ENCODE measurements at regions not wholly inside any gene's neighbourhood (a gene's known extent, or its start where the extent isn't known, plus 50 kb on each side); places are given as distances from the start of the nearest gene placed in this dataset.

DNA sequence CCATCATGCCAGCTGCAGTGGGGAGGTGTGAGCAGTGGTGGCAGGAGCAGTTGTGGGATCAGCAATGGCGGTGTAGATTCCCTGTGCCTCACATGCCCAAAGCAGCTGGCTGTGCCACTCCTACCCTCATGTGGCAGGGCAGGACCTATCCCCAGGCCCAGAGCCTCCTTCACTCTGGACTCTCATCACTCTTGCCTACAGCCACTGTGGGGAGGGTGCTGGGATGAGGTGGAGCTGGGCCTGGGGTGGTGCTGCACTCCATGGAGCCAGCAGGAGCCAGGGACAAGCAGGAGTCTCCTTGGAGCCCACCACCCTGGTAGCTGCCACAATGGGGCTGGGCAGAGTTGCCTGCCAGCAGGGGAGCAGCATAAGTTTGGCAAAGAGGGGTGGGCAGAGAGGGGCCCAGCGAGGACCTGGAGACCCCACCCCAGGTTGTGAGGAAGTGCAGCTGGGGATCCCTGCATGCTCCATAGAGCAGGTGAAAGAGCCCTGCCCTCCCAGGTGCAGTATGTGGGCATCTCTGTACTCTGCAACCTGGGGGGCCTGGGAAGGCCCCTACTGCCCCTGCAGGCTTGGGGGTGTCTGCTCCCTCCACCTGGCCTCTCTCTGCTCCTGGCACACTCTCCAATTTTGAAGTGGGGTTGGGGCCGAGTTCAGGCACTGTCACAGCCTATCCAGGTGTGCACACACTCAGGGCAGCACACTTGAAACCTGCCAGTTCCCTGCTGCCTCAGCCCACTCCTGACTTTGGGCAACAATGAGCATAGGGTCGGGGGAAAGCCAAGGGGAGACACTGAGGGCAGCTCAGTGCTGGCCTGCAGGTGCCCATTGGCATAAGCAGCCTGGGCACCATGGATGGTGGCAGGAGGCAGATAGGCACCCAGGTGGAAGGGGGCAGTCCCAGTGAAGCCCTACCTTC is 74.0 kb upstream of the INTU start:
- no peaks in the 10 kb centered on the region for H3K4me1 ChIP-seq (ENCODE audit: control insufficient read depth, insufficient read depth, low read length)
- no peaks in the 10 kb centered on the region for H3K36me3 ChIP-seq (ENCODE audit: insufficient read depth, low read length)
- H3K27me3 ChIP-seq (ENCODE audit: control insufficient read depth, insufficient read depth, low read length): no peaks in the 10 kb centered on the region
- H3K4me3 ChIP-seq (ENCODE audit: low read length): no peak overlapping the region
- no peak overlapping the region for H3K4me2 ChIP-seq (ENCODE audit: low read length)
- no peaks in the 10 kb centered on the region for H3K9me3 ChIP-seq (replicated peaks; ENCODE audit: low read length)
- no peak overlapping the region for H3K9ac ChIP-seq (ENCODE audit: low read depth, low read length)

DNA sequence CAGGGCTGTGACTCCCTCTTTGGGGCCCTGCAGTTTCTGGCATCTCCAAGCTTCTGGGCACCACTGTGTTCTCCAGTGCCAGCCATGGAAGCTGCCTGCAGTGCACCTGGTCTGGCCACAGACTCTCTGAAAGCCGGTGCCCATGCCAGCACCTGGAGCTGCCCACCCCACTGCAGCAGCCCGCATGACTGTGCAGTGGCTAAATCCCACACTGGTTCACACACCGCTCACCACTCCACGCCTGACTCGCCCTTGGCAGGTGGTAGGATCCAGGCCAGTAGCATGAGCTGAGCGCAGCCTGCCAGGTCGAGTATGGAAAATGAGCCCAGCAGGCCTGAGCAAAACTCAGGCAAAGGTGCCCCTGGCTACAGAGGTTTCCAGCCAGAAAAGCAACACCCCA is 72.8 kb upstream of the INTU start:
- H3K9me3 ChIP-seq (replicated peaks; ENCODE audit: low read length): no peaks in the 10 kb centered on the region
- H3K9ac ChIP-seq (ENCODE audit: low read depth, low read length): no peak overlapping the region
- H3K4me1 ChIP-seq (ENCODE audit: control insufficient read depth, insufficient read depth, low read length): no peaks in the 10 kb centered on the region
- H3K27me3 ChIP-seq (ENCODE audit: control insufficient read depth, insufficient read depth, low read length): no peaks in the 10 kb centered on the region
- H3K36me3 ChIP-seq (ENCODE audit: insufficient read depth, low read length): no peaks in the 10 kb centered on the region
- no peak overlapping the region for H3K4me3 ChIP-seq (ENCODE audit: low read length)
- no peak overlapping the region for H3K4me2 ChIP-seq (ENCODE audit: low read length)

DNA sequence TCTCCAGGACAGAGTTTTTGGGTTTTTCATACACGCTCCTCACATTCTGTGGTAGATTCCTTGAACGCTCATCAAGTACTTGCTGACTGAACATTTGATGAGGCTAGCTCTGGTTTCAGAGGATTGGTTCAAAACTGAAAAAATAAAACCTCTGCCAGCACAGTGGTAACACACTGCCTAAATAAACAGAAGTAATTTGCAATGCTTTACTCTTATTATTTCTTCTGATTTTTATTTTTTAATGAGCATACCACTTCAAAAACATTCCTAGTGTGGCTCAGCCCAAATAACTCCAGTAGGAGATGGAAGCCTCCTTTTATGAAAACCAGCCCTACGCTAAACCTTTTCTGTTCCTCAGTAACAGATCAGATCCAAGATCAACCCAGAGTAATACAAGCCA is 72.0 kb upstream of the INTU start:
- H3K9ac ChIP-seq (ENCODE audit: low read depth, low read length): no peak overlapping the region
- H3K9me3 ChIP-seq (replicated peaks; ENCODE audit: low read length): no peaks in the 10 kb centered on the region
- no peaks in the 10 kb centered on the region for H3K27me3 ChIP-seq (ENCODE audit: control insufficient read depth, insufficient read depth, low read length)
- H3K4me2 ChIP-seq (ENCODE audit: low read length): no peak overlapping the region
- no peak overlapping the region for H3K4me3 ChIP-seq (ENCODE audit: low read length)
- H3K36me3 ChIP-seq (ENCODE audit: insufficient read depth, low read length): no peaks in the 10 kb centered on the region
- no peaks in the 10 kb centered on the region for H3K4me1 ChIP-seq (ENCODE audit: control insufficient read depth, insufficient read depth, low read length)

- no peak overlapping the region for H3K9ac ChIP-seq (ENCODE audit: low read depth, low read length)
- no peaks in the 10 kb centered on the region for H3K4me1 ChIP-seq (ENCODE audit: control insufficient read depth, insufficient read depth, low read length)
- H3K4me3 ChIP-seq (ENCODE audit: low read length): no peak overlapping the region
- H3K4me2 ChIP-seq (ENCODE audit: low read length): no peak overlapping the region
- peaks cover 5% of the 10 kb centered on the region for H3K27me3 ChIP-seq (ENCODE audit: control insufficient read depth, insufficient read depth, low read length)
- H3K9me3 ChIP-seq (replicated peaks; ENCODE audit: low read length): no peaks in the 10 kb centered on the region
- no peaks in the 10 kb centered on the region for H3K36me3 ChIP-seq (ENCODE audit: insufficient read depth, low read length)
These were observed 58.1 kb upstream of the INTU start for GRCh38 chr4:127574643-127575042.

DNA sequence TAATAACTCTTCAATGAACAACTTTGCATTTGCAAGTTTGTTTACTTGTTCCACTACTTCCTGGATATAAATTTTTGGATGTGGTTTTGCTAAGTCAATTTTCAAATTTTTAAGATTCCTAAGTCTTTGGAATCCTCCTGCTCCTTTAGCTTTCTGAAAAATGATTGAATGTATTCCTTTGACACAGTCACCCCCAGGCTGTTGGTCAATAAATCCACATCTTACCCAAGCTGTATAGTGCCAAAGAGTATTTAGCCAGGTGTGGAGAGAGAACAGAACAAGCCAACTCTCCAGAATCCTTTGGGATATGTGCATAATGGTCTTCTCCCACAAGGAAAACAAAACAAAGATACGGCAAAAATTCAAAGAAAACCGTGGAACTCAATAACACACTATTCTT is 56.9 kb upstream of the INTU start:
- Histone ChIP-seq H3K9ac (ENCODE audit: low read depth, low read length) (no peak overlapping the region), H3K4me1 (ENCODE audit: control insufficient read depth, insufficient read depth, low read length) (no peaks in the 10 kb centered on the region), H3K4me3 (ENCODE audit: low read length) (no peak overlapping the region), H3K36me3 (ENCODE audit: insufficient read depth, low read length) (no peaks in the 10 kb centered on the region), H3K4me2 (ENCODE audit: low read length) (no peak overlapping the region), H3K27me3 (ENCODE audit: control insufficient read depth, insufficient read depth, low read length) (peaks cover 1% of the 10 kb centered on the region), H3K9me3 (replicated peaks; ENCODE audit: low read length) (no peaks in the 10 kb centered on the region)

- H3K4me3 ChIP-seq (ENCODE audit: low read length): no peak overlapping the region
- H3K9me3 ChIP-seq (replicated peaks; ENCODE audit: low read length): no peaks in the 10 kb centered on the region
- no peaks in the 10 kb centered on the region for H3K4me1 ChIP-seq (ENCODE audit: control insufficient read depth, insufficient read depth, low read length)
- H3K9ac ChIP-seq (ENCODE audit: low read depth, low read length): no peak overlapping the region
- H3K36me3 ChIP-seq (ENCODE audit: insufficient read depth, low read length): no peaks in the 10 kb centered on the region
- H3K4me2 ChIP-seq (ENCODE audit: low read length): no peak overlapping the region
- H3K27me3 ChIP-seq (ENCODE audit: control insufficient read depth, insufficient read depth, low read length): no peaks in the 10 kb centered on the region
These were observed 54.3 kb upstream of the INTU start for GRCh38 chr4:127578491-127578890.

GRCh38 chr4:127578967-127579366 is 53.8 kb upstream of the INTU start:
- H3K4me2 ChIP-seq (ENCODE audit: low read length): no peak overlapping the region
- H3K9me3 ChIP-seq (replicated peaks; ENCODE audit: low read length): no peaks in the 10 kb centered on the region
- no peak overlapping the region for H3K9ac ChIP-seq (ENCODE audit: low read depth, low read length)
- H3K36me3 ChIP-seq (ENCODE audit: insufficient read depth, low read length): no peaks in the 10 kb centered on the region
- no peaks in the 10 kb centered on the region for H3K27me3 ChIP-seq (ENCODE audit: control insufficient read depth, insufficient read depth, low read length)
- no peaks in the 10 kb centered on the region for H3K4me1 ChIP-seq (ENCODE audit: control insufficient read depth, insufficient read depth, low read length)
- no peak overlapping the region for H3K4me3 ChIP-seq (ENCODE audit: low read length)

DNA sequence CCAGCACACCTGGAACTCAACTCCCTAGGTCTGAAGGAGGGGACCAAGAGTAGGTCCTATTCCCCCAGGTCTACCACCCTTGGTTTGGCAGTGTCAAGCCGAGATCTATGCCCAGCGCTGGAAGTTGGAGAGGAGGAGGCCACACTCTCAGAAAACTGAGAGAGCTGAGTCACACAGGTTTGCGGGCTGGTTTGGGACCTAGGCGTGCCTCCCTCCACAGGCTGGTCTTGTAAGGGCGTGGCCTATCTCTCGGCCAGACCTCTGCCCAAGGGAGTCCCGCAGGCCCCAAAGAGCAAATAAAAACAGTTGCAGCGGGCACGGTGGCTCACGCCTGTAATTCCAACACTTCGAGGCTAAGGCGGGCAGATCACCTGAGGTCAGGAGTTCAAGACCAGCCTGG is 52.9 kb upstream of the INTU start:
- Histone ChIP-seq H3K9ac (ENCODE audit: low read depth, low read length) (no peak overlapping the region), H3K9me3 (replicated peaks; ENCODE audit: low read length) (no peaks in the 10 kb centered on the region), H3K4me3 (ENCODE audit: low read length) (no peak overlapping the region), H3K4me1 (ENCODE audit: control insufficient read depth, insufficient read depth, low read length) (no peaks in the 10 kb centered on the region), H3K36me3 (ENCODE audit: insufficient read depth, low read length) (no peaks in the 10 kb centered on the region), H3K27me3 (ENCODE audit: control insufficient read depth, insufficient read depth, low read length) (no peaks in the 10 kb centered on the region), H3K4me2 (ENCODE audit: low read length) (no peak overlapping the region)

- Histone ChIP-seq H3K9me3 (replicated peaks; ENCODE audit: low read length) (no peaks in the 10 kb centered on the region), H3K4me3 (ENCODE audit: low read length) (no peak overlapping the region), H3K36me3 (ENCODE audit: insufficient read depth, low read length) (no peaks in the 10 kb centered on the region), H3K9ac (ENCODE audit: low read depth, low read length) (no peak overlapping the region), H3K27me3 (ENCODE audit: control insufficient read depth, insufficient read depth, low read length) (no peaks in the 10 kb centered on the region), H3K4me1 (ENCODE audit: control insufficient read depth, insufficient read depth, low read length) (no peaks in the 10 kb centered on the region), H3K4me2 (ENCODE audit: low read length) (no peak overlapping the region)
These were observed 52.5 kb upstream of the INTU start for GRCh38 chr4:127580300-127580699.

GRCh38 chr4:127580891-127581290 is 51.9 kb upstream of the INTU start:
- Histone ChIP-seq H3K27me3 (ENCODE audit: control insufficient read depth, insufficient read depth, low read length) (no peaks in the 10 kb centered on the region), H3K9ac (ENCODE audit: low read depth, low read length) (no peak overlapping the region), H3K4me3 (ENCODE audit: low read length) (no peak overlapping the region), H3K36me3 (ENCODE audit: insufficient read depth, low read length) (no peaks in the 10 kb centered on the region), H3K9me3 (replicated peaks; ENCODE audit: low read length) (no peaks in the 10 kb centered on the region), H3K4me2 (ENCODE audit: low read length) (no peak overlapping the region), H3K4me1 (ENCODE audit: control insufficient read depth, insufficient read depth, low read length) (no peaks in the 10 kb centered on the region)

Data from skeletal muscle satellite cell (primary cell).